NT2/D1 (cell line): ENCODE measurements at regions not wholly inside any gene's neighbourhood (a gene's known extent, or its start where the extent isn't known, plus 50 kb on each side); places are given as distances from the start of the nearest gene placed in this dataset.

Experiments used
- SUZ12 ChIP-seq: IDR thresholded peaks from 2 replicates; pipeline ENCODE4 v1.6.1; 2011; ENCODE audit not compliant: insufficient read length, insufficient read depth; ENCODE audit errors: extremely low read depth
- YY1 ChIP-seq: IDR thresholded peaks from 2 replicates; pipeline ENCODE4 v1.6.1; 2011; ENCODE audit not compliant: insufficient read length, insufficient read depth
- ZNF274 ChIP-seq: IDR thresholded peaks from 2 replicates; pipeline ENCODE4 v1.6.1; 2011; ENCODE audit warnings: mild to moderate bottlenecking, low read depth, low read length

GRCh38 chr6:168197636-168198301 lies 118.8 kb upstream of the FRMD1 start:
- TF ChIP-seq YY1 (no peak), ZNF274 (no peak), SUZ12 (no peak)
